OCI-LY3 (cell line): ENCODE measurements at regions not wholly inside any gene's neighbourhood (a gene's known extent, or its start where the extent isn't known, plus 50 kb on each side); places are given as distances from the start of the nearest gene placed in this dataset.

Source experiments
- H2AFZ ChIP-seq: fragments of 200-600, 300-600 bp; shearing (Covaris generic); 2 replicates; pipeline ENCODE4 v1.6.0; 2014; ENCODE audit warnings: antibody characterized with exemption, low read depth, low read length
- H3K27ac ChIP-seq: fragments of 200-600, 300-600 bp; sonication (generic); 2 replicates; pipeline ENCODE4 v1.5.1; 2014; ENCODE audit warnings: mild to moderate bottlenecking, low read length, moderate library complexity, mixed read lengths
- H3K27me3 ChIP-seq: fragments of 200-600, 300-600 bp; sonication (generic); 2 replicates; pipeline ENCODE4 v1.6.1; 2014; ENCODE audit warnings: low read depth, low read length, mixed read lengths
- H3K36me3 ChIP-seq: fragments of 200-600, 300-600 bp; sonication (generic); replicated peaks from 2 replicates; pipeline ENCODE3; 2014; ENCODE audit warnings: low read depth, low read length, mixed read lengths
- H3K4me1 ChIP-seq: fragments of 300-600, 200-600 bp; sonication (generic); 2 replicates; pipeline ENCODE4 v1.6.1; 2014; ENCODE audit warnings: low read length, mixed read lengths
- H3K4me2 ChIP-seq: fragments of 200-600, 300-600 bp; sonication (generic); 2 replicates; pipeline ENCODE4 v1.6.1; 2014; ENCODE audit warnings: low read length, mixed read lengths
- H3K4me3 ChIP-seq: fragments of 300-600, 200-600 bp; sonication (generic); 2 replicates; pipeline ENCODE4 v1.5.1; 2014; ENCODE audit warnings: antibody characterized with exemption, mild to moderate bottlenecking, low read length, moderate library complexity
- H3K79me2 ChIP-seq: fragments of 300-600, 200-600 bp; shearing (Covaris generic); 2 replicates; pipeline ENCODE4 v1.6.1; 2014; ENCODE audit warnings: mild to moderate bottlenecking, low read length, mixed read lengths
- H3K9ac ChIP-seq: fragments of 300-600, 200-600 bp; shearing (Covaris generic); 2 replicates; pipeline ENCODE4 v1.6.0; 2014; ENCODE audit warnings: mild to moderate bottlenecking, low read length, moderate library complexity
- H3K9me3 ChIP-seq: fragments of 200-600, 300-600 bp; shearing (Covaris generic); 2 replicates; pipeline ENCODE4 v1.6.1; 2014; ENCODE audit warnings: low read length, mixed read lengths; ENCODE audit not compliant: insufficient read depth
- H4K20me1 ChIP-seq: fragments of 200-600, 300-600 bp; sonication (generic); 2 replicates; pipeline ENCODE4 v1.6.1; 2016; ENCODE audit warnings: low read length, mixed read lengths; ENCODE audit not compliant: insufficient read depth
- CTCF ChIP-seq: fragments of 200-600, 300-600 bp; sonication (generic); IDR thresholded peaks from 2 replicates; pipeline ENCODE4 v1.5.1; 2014; ENCODE audit warnings: antibody characterized with exemption, low read length, low read depth
- EZH2phosphoT487 ChIP-seq: fragments of 200-600 bp; shearing (Covaris generic); IDR thresholded peaks from 2 replicates; pipeline ENCODE4 v1.6.1; 2018; ENCODE audit warnings: antibody characterized with exemption, mixed run types, low read depth

DNA sequence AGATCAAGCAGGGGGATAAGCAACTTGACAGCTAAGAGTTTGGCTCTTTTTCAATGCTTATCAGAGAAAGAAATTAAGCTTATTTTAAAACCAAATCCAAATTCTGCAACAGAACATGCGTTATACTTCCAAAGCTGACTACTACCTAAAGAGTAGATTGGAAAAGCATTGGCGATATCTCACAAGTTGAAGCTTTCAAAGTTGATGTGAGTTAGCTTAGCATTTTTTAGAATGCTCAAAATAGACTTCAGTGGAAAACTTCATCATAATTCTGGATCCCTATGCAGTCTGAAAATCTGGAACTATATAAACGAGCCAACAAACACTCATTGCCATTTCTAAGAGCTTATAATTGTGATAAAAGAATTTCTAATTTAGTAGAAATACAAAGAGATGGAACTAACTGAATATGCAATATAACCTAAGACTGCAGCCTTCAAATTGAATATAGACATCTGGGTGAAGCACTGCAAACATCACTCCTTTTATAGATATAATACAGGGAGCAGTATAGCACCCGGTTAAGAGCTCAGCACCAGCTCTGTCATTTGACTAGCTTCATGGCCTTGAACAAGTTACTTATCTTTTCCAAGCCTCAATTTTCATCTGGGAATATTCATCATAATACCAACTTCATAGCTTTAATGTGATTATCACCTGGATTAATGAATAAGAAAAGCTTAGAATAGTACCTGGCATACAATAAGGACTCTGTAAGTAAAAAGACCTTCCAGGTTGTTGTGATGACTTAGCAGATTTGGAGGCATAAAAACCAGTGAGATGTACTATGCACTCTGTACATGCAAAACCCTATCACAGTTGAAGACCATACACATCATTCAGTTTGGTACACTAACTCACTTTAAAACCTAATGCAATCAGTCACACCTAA lies 242.7 kb upstream of the TTC14 start:
- Histone ChIP-seq H4K20me1 (no peaks in the 10 kb centered on the region), H3K9me3 (no peaks in the 10 kb centered on the region), H3K27me3 (no peaks in the 10 kb centered on the region), H3K9ac (no peak overlapping the region), H3K79me2 (no peaks in the 10 kb centered on the region), H3K36me3 (no peaks in the 10 kb centered on the region), H3K4me1 (no peaks in the 10 kb centered on the region), H3K4me2 (no peak overlapping the region), H2AFZ (no peak overlapping the region), H3K4me3 (no peak overlapping the region), H3K27ac (no peak overlapping the region)
- TF ChIP-seq EZH2phosphoT487 (no peak), CTCF (no peak)

DNA sequence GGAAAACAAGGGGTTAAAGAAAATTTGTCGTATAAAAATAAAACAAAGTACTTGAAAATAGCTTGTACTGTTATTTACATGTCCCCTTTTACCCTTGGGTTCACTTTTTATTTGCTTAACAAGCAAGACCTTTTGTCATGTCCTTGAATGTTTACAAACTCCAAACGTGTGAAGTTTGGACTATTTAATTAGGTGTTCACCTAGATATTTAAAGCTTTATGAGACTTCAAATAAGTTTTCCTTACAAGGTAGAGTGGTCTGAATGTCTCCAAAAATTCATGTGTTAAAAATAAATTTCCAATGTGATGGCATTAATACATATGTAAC lies 242.0 kb upstream of the TTC14 start:
- Histone ChIP-seq H3K79me2 (no peaks in the 10 kb centered on the region), H3K27me3 (no peaks in the 10 kb centered on the region), H3K4me2 (no peak overlapping the region), H4K20me1 (no peaks in the 10 kb centered on the region), H3K27ac (no peak overlapping the region), H3K36me3 (no peaks in the 10 kb centered on the region), H3K4me1 (no peaks in the 10 kb centered on the region), H3K9me3 (no peaks in the 10 kb centered on the region), H3K4me3 (no peak overlapping the region), H2AFZ (no peak overlapping the region), H3K9ac (no peak overlapping the region)
- TF ChIP-seq EZH2phosphoT487 (no peak), CTCF (no peak)

DNA sequence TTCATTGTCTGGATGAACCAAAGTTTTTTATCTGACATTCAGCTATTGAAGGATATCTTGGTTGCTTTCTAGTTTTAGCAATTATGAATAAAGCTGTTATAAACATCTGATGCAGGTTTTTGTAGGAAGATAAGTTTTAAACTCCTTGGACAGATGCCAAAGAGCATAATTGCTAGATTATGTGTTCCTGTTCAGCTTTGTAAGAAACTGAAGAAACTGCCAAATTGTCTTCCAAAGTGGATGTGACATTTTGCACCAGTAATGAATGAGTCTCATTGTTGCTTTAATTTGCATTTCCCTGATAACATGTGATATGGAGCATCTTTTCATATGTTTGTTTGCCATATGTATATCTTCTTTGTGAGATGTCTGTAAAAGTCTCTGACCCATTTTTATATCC lies 239.9 kb upstream of the TTC14 start:
- H3K4me2 ChIP-seq: no peak overlapping the region
- H3K79me2 ChIP-seq: no peaks in the 10 kb centered on the region

DNA sequence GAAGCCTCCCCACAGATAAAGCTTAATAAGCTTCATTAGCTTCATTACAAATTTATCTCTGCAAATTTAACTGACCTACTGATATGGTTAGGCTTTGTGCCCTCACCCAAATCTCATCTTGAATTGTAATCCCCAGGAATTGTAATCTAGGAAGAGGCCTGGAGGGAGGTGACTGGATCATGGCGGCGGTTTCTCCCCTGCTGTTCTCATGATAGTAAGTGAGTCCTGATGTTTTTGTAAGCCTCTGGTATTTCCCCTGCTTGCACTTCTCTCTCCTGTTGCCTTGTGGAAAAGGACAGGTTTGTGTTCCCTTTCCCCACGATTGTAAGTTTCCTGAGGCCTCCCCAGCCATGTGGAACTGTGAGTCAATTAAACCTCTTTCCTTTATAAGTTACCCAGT lies 226.1 kb upstream of the TTC14 start:
- no peak overlapping the region for H2AFZ ChIP-seq
- H3K9me3 ChIP-seq: no peaks in the 10 kb centered on the region
- no peak overlapping the region for H3K4me2 ChIP-seq
- H3K36me3 ChIP-seq: no peaks in the 10 kb centered on the region
- no peak overlapping the region for H3K9ac ChIP-seq
- no peaks in the 10 kb centered on the region for H4K20me1 ChIP-seq
- TF ChIP-seq EZH2phosphoT487 (no peak), CTCF (no peak)
- H3K27me3 ChIP-seq: no peaks in the 10 kb centered on the region
- no peak overlapping the region for H3K4me3 ChIP-seq
- H3K79me2 ChIP-seq: no peaks in the 10 kb centered on the region
- no peak overlapping the region for H3K27ac ChIP-seq
- no peaks in the 10 kb centered on the region for H3K4me1 ChIP-seq

More for the DNA sequence above, 239.9 kb upstream of the TTC14 start:
- Histone ChIP-seq H3K4me3 (no peak overlapping the region), H3K27me3 (no peaks in the 10 kb centered on the region), H3K36me3 (no peaks in the 10 kb centered on the region), H3K27ac (no peak overlapping the region), H2AFZ (no peak overlapping the region), H4K20me1 (no peaks in the 10 kb centered on the region), H3K4me1 (no peaks in the 10 kb centered on the region), H3K9me3 (no peaks in the 10 kb centered on the region), H3K9ac (no peak overlapping the region)
- TF ChIP-seq EZH2phosphoT487: no peak
- no peak for TF ChIP-seq CTCF
